Hepatocyte (in vitro differentiated cells): ENCODE measurements at regions not wholly inside any gene's neighbourhood (a gene's known extent, or its start where the extent isn't known, plus 50 kb on each side); places are given as distances from the start of the nearest gene placed in this dataset.
"Not testable (repeated sequence)": the region's sequence is repeated elsewhere in the genome, so short reads cannot be mapped to it uniquely, and the experiment has no call there.

Experiments
- EZH2 ChIP-seq: fragments of 200-600 bp; sonication (generic); IDR thresholded peaks from 2 replicates; pipeline ENCODE4 v1.6.1; 2016; ENCODE audit warnings: antibody characterized with exemption, mild to moderate bottlenecking, borderline replicate concordance
- EZH2phosphoT487 ChIP-seq: fragments of 200-600 bp; sonication (generic); IDR thresholded peaks from one replicate; pipeline ENCODE4 v1.6.1; 2018; ENCODE audit warnings: antibody characterized with exemption, mild to moderate bottlenecking, low read depth, moderate library complexity; ENCODE audit not compliant: unreplicated experiment, severe bottlenecking
- TF ChIP-seq, protein P1 (sequence below): fragments of 200-600 bp; sonication (generic); IDR thresholded peaks from 2 replicates; pipeline ENCODE4 v1.5.1; 2016; ENCODE audit warnings: antibody characterized with exemption, mild to moderate bottlenecking; ENCODE audit not compliant: poor library complexity

DNA sequence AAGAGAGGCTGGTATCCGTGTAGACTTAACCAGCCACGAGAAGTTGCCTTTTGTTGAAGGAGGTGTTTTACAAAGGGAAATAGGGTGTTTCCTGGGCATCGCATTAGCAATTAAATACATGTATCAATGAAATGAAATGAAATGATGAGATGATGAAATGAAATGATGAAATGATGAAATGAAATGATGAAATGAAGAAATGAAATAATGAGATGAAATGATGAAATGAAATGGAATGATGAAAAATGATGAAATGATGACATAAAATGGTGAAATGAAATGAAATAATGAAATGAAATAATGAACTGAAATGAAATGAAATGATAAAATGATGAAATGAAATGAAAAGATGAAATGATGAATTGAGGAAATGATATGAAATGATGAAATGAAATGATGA, 131.3 kb upstream of the TP53TG3C start:
- TF ChIP-seq, protein P1, sequence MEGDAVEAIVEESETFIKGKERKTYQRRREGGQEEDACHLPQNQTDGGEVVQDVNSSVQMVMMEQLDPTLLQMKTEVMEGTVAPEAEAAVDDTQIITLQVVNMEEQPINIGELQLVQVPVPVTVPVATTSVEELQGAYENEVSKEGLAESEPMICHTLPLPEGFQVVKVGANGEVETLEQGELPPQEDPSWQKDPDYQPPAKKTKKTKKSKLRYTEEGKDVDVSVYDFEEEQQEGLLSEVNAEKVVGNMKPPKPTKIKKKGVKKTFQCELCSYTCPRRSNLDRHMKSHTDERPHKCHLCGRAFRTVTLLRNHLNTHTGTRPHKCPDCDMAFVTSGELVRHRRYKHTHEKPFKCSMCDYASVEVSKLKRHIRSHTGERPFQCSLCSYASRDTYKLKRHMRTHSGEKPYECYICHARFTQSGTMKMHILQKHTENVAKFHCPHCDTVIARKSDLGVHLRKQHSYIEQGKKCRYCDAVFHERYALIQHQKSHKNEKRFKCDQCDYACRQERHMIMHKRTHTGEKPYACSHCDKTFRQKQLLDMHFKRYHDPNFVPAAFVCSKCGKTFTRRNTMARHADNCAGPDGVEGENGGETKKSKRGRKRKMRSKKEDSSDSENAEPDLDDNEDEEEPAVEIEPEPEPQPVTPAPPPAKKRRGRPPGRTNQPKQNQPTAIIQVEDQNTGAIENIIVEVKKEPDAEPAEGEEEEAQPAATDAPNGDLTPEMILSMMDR, result not testable (repeated sequence)
- TF ChIP-seq EZH2phosphoT487, EZH2: not testable (repeated sequence)
